ENCODE measurements at regions not wholly inside any gene's neighbourhood (a gene's known extent, or its start where the extent isn't known, plus 50 kb on each side); places are given as distances from the start of the nearest gene placed in this dataset.

DNA sequence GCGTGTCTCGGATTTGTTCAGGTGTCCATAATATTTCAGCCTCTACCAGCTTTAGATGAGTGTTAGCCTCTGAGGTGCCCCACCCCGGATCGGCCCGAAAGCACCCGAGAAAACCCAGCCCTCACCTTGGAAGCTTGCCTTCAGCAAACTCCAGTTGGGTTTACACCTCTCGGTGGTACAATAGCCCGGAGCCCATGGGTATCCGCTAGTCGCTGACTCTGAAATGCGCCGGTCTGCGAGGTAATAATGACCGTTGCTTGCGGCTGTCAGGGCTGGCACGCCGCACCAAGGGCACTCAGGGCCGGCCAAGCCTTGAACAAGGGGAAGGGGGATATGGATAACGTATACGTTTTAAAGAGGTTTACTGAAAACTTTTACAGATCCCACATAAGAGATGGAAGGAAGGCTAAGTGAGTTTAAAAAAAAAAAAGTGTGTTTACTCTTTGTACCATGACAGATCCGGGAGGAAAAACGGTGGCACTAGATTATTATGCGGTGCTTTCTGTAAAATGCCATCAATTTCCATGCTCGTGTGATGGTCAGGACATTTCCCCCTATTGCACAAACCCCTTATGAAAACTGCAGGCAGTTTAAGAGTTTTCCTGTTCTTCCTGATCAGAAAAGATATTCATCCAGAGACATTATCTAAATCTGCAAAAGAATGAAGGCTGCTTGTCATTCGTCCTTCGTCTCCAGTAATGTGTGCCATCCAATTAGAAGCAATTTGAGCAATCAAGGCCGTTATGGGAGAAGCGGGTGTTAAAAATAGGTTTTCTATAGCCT lies 124.2 kb downstream of the TMEM161B start:
- peak; percentile 21 for DNase-seq

DNA sequence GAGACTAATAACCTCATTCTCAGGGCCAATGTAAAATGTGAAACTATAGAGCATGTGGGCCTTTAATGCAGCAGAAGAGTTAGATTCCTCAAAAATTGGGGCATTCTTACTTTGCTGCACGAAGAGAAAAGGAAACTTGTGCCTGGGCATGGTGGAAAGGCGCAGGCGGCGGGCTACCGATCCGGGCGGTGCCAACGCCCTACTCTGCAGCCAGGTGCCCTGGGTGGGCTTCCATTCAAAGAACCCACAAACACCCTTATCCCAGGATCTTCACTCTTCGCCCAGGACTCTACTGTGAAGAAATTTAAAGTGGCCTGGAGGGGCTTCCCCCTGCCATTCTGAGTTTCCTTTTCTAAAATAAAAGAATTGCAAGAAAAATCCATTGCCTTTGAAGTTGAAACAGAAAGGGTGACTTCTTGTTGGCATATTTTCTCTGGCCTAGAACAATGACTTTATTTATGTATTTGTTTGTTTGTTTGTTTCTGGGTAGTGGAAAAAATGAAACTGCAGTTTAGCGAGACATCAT lies 124.9 kb downstream of the TMEM161B start:
- no peak for DNase-seq

DNA sequence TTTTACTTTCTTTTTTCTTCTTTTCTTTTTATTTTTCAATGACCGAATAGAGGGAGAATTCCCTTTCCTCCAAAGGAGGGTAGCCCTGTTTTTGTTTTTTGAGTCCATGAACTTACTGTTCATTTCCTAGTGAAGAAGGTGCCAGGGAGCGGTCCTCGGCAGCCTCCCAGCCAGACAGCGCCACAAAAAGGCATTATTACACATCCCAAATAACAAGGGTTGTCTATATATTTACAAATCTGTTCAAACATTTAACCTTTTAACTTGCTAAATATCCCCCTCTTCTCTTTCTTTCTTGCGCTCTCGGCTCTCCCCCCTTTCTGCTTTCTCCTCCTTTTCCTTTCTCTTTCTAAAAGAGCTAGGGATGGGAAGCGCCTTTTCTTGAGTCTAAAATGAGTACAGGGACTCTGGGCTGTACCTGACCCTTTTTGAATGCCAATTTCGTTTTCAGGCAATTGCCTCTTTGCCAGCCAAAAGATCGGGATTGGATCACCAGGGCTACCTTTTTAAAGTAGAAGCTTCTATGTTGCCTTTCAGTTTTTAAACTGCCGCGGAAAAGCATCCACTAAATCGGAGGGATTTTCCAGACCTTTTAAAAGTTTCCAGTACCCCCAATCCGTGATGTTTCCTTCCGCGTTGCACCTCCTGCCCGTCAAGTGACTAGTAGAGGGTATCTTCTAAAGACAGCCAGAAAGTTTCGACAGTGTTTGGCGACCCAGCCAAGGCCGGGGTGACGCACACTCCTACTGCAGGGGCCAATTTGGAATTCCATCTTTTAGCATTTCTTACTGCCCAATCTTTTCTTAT lies 125.6 kb downstream of the TMEM161B start:
- DNase-seq: no peak

DNA sequence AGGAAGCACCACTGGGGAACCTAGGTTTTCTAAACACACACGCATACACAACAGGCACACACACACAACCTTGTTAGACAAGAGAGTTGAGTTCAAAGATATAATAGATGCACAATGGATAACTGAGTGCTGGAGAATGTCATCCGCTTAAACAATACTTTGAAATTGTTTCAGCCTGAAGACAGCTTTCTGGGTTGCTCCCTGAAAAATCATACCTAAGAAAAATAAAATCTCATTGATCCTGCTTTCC lies 126.1 kb downstream of the TMEM161B start:
- no peak for DNase-seq

DNA sequence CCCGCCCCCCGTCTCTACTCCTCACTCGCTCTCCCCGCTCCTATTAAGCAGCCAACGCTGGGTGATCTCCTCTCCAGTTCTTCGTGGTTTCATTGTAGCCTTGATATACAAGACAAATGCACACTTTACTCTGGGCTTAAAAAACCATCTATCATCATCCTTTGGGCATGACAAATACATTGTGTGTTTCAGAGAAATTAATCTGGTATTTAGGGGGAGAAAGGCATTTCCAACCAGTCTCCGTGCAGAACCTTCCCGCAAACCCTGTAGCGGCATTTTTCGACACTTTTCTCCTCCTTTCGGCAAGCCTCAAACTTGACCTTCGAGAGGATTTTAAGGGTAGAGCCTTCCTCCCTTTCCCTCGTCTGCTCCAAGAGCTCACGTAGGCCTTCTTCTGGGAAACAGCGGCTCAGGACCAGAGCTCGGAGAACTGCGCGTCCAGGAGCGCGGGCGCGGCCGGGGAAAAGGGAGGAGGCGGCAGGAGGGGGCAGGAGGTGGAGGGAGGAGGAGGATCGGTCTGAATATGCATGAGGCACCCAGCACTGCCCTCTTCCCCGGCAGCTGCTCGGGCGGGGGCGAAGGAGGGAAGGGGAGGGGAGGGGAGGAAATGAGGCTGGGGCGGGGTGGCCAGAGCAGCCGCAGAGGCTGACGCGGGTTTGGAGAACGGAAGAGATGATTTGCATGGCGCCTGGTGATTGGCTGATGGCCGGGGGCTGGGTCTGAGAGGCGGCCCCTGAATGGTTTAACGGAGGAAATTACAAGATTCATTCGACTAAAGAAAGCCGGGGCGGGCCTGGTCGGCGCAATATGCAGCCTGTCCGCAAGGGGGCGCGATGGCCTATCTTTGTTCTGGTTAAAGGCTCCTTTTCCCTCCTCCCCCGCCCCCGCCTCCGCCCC lies 127.5 kb downstream of the TMEM161B start:
- DNase-seq: peak; percentile 97

DNA sequence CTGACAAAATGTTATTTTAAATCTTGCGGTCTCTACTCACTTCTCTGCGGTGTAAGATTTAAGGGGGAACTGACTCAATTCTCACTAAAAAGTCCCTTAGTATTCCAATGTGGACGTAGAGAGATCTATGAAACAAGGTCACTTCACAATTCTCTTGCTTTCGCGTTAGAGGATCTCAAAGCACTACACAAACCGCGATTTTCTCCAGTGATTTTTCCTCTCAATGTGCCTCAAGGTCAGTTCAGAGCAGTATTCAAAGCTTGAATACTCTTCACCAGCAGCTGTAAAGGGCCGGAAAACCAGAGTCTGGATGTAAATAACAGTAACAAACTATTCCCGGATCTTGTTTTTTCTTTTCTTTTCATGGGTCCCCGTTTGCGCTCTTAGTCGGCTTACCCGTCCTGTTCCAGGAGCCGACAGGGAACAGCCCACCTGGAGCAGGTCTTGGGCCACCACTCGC lies 128.2 kb downstream of the TMEM161B start:
- no peak for DNase-seq

DNA sequence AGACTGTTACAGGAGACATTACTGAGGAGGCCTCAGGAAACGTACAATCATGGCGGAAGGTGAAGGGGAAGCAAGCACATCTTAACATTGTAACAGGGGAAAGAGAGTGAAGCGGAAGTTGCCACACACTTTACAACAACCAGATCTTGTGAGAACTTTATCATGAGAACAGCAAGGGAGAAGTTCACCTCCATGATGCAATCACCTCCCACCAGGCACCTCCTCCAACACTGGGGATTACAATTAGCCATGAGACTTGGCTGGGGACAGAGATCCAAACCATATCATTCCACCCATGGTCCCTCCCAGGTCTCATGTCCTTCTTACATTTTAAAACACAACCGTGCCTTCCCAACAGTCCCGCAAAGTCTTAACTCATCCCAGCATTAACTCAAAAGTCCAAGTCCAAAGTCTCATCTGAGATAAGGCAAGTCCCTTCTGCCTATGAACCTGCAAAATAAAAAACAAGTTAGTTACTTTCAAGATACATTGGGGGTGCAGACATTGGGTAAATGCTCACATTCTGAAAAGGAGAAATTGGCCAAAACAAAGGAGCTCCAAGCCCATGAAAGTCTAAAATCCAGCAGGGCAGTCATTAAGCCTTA lies 138.3 kb downstream of the TMEM161B start:
- no peak for DNase-seq

DNA sequence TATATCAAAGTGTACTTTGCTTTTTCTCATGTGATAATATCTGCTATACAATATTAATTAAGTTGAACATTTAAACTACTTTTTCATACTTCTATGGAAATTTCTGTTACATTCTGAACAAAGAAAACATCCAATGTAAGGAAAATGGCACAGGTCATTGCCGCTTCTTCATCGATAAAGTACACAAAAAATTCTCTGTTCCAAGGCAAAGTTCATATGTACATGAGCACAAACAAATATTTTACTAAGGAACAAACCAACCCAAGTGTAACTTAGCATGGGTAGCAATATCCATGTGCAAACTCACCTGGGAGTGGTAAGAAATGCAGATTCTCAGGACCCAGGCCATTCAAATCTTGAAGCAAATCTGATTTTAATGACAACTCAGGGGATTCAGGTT lies 139.8 kb downstream of the TMEM161B start:
- DNase-seq: no peak

DNA sequence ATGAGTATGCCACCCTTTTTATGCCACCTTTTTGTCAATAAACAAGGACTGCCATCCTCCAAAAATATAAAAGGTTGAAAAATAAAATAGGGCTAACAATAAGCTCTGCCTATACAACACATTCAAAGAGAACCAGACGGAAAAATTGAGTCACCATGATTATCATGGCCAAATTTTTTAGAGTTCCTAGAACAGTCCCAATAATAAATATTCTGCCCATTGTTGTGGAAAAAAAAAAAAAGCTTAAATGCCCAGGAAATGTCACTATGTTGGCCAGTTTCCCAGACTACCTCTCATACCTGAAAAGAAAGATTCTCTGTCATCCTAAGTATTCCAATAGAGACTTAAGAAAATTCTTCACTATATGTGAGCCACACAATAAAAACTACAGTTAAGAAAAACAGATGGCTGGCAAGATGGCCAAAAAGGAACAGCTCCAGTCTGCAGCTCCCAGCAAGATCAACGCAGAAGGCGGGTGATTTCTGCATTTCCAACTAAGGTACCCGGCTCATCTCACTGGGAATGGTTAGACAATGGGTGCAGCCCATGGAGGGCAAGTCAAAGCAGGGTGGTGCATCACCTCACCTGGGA lies 149.0 kb downstream of the TMEM161B start:
- no peak for DNase-seq

DNA sequence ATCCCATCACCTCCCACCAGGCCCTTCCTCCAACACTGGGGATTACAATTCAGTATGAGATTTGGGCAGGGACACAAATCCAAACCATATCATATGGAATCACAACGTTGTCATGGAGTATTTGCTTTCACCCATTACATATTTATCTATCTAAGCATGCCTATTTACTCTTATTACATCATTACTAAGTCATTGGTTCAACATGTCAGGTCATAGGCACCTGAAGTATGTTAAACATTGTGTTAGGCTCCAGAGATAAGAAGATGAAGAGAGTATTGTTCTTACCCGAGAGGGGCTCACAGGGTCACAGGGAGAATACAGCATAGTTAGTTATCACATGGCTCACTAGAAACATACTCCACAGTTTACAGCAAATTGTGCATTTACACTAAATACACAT lies 150.5 kb downstream of the TMEM161B start:
- DNase-seq: no peak

DNA sequence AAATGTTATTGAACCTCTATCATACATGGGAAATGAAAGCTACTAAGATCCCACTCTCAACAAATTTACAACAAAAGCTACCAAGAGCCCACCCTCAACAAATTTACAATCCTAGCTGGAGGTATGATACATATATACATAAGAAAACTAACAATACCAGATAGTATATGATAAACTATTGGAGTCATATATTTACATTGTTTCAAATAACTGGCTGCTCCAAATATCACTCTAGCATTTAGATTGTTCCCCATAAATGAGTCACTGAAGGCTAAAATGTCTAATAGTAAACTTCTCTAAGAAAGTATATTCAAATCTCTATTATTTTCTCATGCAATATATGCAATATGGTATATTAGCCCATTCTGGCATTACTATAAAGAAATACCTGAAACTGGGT lies 151.1 kb downstream of the TMEM161B start:
- DNase-seq: no peak

DNA sequence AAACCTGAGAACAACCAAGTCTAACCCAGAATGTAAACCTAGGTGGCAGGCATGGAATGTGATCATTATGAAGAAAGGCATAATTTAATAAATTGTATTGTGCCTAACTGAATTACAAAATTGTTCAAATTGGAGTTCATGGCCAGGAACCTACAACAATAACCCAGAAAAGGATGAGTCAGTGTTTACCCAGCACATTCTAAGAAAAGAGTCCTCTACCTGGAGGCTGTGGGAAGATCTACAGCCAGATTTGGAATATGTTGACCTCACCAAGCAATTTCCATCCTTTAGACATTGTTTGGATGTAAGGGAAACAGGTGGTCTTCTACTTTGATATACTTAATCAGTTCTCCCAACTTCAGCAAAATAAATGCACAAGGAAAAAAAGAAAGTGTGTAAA lies 152.2 kb downstream of the TMEM161B start:
- DNase-seq: no peak

DNA sequence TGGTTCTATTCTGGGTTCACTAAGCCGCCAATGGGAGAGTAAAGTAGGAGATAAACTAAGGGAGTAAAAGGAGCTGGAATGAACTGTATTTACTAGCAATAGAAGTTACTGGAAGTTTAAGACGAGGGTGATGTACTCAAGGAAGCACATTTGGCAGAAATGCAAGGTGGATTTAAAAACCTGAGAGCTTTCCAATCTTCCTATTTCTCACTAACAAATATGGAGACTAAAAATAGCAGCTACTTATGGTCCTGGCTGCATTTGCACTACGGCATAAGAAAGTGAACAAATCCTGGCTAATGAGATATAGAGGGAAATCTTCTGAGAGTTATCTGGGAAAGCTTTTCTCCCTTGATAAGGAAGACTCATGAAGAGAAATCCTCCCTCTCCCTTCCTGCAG lies 153.4 kb downstream of the TMEM161B start:
- DNase-seq: no peak

DNA sequence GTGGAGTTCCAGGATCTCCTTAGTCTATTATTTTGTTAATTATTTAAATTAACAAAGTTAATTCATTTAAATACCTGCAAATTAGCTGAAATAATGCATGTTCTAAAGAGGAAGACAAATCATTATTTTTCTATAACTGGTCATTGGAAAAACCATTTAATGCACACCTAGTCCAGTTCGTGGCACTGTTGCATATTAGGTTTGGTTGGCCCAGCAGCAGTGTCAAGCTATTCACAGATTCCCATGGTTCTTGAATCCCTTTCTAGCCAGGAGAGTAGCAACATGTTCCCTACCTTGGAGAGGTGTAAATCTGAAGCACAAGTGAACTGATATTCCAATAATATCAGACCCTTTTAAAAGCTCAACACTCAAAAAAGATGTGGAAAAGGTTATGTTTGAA lies 155.2 kb downstream of the TMEM161B start:
- DNase-seq: no peak

DNA sequence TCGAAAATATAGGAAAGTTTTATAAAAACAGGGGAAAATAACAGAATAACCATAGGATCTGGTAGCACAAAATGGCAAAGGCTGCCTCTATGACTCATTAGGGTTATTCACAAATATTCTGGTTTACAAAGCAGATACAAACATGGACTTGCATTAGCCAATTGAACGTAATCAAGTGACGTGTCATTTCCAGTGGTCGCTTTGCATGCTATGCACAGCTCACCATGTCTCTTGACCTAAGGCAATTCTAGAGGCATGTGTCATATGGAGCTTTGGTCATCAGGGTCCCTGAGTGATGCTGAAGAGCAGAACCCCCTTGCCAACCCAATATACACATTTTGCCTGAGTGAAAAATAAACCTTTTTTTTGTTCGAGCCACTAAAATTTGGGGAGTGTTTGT lies 158.8 kb downstream of the TMEM161B start:
- no peak for DNase-seq

DNA sequence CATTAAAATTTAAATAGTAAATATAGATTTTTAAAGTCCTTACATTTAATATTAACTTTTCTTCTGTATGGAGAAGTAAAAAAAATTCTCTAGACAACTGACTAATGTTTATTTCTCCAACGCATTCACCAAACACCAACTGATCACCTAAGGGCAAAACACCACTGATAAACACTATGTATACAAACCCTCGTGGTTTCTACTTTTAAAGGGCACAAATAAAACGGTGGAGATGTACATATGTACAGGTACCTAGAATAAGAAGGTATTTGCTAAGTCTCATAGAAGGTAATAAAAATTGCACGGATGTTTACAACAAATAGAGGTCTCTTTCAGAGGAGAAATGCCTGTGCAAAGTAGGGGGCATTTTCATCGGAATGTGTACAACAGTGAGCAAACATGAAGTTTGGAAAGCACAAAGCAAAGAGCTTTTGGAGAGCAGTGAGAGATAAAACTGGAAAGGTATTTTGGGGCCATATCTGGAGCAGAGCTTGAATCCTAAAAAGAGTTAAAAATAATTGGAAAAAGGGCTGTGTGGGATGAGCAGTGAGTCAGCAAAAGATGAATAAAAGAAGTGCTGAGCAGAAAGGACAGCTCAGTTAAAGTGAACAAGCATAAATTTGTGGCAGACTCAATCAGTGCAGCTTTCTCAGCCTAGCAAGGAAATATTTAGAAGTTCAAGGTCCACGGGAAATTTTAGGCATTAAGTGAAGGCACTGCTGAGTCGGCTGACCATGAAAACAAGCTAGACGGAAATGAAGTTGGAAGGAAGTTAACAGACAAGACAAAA lies 160.0 kb downstream of the TMEM161B start:
- DNase-seq: no peak

DNA sequence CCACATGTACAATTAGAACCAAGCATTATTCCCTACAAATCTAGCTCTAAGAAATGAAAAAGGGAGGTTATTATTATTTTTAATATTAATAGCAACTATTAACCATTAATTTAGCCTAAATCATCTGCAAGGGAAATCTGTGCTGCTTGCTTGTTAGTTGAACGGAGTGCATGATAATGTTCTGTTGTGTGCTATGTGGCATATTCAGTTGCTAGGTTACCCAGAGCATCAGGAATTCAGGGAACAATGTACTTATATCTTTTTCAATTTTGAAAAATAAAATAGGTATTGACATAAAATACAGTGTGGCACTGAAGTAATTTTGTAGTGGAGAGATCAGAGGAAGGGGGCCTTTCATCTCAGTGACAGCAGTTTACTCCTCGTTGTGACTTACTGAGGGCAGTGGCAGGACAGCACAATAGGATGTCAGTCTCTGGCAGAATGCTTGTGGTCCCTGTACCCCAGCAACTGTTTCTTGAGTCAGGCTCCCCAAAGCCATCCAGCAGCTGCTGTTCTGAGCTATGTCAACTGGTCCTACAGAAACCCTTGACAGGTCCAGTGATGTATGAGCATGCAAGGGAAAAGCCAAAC lies 173.6 kb downstream of the TMEM161B start:
- DNase-seq: no peak

DNA sequence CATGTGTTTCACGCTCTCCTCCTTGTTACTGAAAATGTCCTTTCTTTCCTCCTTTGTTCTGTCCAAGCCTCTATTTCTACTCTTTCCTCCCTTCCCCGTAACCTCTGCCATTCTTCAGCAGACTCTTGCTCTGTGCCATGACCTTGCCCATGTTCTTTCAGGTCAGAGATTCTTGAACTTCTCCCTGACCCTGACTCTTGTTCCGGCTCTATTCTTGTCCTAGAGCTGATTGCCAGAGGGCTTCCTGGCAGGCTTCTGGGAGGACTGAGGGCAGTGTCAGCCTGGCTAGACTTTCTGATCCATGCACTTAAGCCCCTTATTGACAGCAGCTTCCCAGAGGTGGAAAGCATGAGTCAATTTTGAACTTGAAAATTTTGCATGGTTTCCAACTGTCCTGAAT lies 174.2 kb downstream of the TMEM161B start:
- DNase-seq: no peak

DNA sequence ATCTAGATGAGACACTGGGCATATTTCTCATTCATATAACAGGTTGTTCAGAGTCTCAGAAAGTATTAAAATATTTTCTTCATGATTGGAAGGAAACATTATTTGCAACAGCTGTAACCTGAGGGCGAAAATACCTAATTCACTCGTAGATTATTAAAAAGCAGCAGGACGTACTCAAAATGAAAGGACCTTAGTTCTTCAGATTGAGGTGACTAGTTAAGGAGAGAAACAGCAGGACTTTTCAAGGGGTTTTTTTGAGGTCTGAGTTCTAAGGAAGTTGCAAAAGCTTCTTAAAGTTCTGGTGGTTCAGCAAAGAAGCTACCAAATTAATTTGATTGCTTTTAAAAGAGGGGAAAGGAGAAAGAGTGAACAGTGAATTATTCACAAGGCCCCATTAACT lies 174.9 kb downstream of the TMEM161B start:
- DNase-seq: no peak

DNA sequence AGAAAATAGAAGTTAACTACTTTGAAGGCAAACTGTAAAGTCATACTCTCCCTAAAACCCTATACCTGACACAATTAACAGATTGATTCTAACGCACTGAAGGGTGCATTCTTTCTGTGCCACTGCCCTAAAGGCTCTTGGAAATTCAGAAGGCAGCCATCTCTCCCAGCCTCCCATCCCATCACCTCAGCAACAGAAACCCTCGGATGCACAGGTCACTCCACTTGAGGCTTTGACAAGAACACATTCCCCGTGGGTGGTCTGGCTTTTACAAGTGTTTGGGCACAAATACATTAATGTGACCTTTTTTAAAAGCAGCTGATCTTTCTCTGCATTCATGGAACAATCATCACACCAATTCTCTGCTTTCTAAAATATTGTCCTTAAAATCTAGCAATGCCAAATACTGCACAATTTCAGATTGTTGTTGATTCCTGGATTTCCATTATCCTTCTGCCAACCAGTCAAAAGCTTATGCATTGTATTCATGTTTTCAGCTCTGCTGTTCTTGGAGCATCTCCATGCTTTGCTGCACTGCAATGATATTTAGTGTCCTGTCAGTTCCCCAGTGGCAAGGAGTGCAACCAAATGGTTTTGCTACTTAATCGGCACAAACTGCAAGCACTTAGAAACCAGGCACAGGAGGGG lies 175.6 kb downstream of the TMEM161B start:
- DNase-seq: no peak

DNA sequence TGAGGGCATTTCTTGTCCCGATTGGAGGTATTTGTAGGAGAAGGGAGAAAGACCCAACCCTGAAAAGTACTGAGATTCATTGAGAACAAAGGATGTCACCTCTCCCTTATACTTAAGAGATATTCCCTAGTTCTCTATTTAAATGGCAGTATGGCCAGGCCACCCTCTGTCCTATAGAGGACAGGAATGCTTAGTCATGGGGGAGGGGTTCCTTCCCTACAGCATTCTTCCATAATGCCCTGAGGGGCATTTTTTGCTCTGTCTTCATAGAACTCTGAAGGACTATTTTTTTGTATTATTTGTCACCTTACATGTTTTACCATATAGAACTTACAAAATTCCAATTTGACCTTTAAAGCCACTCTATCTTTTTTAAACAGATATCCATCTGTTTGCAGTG lies 176.3 kb downstream of the TMEM161B start:
- DNase-seq: no peak
